ENCODE measurements at regions not wholly inside any gene's neighbourhood (a gene's known extent, or its start where the extent isn't known, plus 50 kb on each side); places are given as distances from the start of the nearest gene placed in this dataset.
"Not testable (repeated sequence)": the region's sequence is repeated elsewhere in the genome, so short reads cannot be mapped to it uniquely, and the experiment has no call there.

GRCh38 chr20:4332121-4332860 lies 83.2 kb upstream of the ADRA1D start:
- DNase-seq: no peak

DNA sequence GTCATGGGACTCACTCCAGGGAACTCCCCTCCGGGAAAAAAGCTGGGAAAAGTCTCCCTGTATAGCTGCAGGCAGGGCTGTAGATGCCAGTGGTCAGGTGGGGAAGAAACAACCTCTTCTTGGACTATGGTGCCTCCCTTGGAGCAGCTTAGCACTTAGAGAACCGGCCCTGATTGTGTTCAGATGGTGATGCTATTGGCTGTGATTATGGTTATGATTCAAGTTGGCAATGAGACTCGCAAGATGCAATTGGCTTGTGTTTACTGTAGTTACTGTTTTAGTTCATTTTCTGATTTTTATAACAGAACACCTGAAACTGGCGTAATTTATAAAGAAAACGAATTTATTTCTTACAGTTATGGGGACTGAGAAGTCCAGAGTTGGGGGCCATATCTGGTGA lies 80.9 kb upstream of the ADRA1D start:
- DNase-seq: no peak

DNA sequence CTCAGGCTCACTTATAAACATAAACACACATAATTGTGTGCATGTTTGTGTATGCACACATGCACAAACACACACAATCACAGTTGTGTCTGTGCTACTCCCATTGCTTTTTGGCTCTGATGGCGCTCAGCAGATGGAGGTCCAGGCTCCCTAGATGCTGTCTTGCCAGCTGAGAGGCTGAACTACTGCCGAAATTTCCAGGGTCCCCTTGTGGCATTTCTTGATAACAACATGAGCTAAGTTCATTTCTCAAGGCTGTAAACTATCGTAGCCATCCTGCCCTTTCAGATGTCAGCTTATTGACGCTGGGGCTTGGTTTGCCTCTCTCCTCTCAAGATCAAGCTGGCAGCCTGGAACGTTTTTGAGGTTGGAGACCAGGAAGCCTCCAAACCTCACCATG lies 80.1 kb upstream of the ADRA1D start:
- no peak for DNase-seq

GRCh38 chr20:4328541-4328940 lies 79.5 kb upstream of the ADRA1D start:
- no peak for DNase-seq

DNA sequence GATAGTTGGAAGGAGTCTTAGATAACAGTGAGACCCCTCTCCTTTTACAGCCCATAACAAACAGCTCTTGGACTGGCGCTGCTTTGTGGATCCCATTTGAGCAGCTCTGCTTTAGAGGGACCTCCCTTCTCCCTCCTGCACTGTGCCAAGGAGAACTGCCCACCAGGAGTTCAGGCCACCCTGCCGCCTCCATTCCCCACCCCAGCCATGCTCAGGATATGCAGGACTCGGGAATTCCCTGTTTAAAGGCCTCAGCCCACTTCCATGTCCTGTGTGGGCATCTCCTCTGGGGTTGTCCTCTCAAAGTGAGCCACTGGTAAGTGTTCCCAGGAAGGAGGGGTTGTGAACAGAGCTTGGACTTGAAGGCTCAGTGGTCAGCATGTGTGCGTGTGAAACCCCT lies 78.9 kb upstream of the ADRA1D start:
- DNase-seq: no peak

DNA sequence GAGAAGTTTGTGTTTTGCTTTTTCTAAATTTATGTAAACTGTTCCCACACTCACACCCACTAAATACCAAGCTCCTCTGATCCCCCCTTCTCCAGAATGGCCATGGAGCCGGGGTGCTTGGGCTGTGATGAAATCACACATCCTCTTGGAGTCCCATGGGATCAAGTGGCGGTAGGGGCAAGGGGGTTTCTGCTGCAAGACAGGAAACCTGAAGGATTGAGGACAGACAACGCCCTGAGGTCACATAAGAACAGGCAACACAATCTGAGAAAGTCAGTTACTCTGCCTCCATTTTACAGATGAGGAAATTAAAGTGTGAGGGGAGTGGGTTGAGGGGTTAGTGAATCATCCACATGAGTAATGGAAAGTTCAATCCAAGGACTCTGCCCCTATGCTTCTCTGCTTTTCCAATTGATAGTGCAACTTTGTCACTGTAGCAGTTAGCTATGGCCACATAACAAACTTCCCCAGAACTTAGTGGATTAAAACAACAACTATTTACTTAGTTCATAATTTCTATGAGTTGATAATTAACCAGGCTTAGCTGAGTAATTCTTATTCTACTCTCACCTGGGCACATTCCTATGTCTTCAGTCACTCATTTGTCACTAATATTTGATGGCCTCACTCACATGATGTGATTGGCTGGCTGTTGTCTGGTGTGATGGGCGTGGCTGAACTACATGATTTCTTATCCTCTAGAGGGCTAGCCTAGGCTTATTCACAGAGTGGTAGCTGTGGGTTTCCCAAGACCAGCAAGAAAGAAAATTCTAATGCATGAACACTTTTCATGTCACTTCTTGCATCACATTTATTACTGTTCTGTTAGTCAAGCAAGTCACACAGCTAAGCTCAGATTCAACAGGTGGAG lies 77.3 kb upstream of the ADRA1D start:
- DNase-seq: no peak

DNA sequence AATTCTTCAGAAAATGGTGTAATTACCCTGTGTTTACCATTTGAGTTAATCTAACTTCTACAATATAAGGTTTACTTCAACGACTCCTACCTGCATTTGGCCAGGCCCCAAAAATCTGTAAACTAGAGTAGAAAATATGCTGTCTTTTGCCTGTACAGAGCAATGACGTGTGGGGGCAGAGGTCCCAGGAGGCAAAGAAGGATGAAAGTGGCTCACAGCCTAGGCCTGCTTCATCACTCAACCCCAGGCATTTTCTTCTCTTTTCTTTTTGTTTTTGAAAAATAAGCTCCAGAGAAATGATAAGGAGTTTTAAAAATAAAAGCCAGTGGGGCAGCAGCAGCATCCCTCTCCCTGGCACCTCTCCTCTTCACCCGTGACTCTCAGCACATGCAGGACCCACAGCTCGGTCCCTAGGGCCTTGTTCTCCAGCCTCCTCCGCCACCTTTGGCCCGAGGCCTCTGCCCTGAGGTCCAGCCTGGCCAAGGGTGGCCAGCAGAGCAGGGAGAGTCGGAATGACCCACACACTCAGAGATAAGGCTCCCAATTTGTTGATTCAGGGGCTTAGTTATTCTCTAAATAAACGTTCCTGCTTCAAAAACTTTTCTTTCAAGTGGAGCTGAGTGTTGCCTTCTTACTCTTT lies 76.6 kb upstream of the ADRA1D start:
- no peak for DNase-seq

DNA sequence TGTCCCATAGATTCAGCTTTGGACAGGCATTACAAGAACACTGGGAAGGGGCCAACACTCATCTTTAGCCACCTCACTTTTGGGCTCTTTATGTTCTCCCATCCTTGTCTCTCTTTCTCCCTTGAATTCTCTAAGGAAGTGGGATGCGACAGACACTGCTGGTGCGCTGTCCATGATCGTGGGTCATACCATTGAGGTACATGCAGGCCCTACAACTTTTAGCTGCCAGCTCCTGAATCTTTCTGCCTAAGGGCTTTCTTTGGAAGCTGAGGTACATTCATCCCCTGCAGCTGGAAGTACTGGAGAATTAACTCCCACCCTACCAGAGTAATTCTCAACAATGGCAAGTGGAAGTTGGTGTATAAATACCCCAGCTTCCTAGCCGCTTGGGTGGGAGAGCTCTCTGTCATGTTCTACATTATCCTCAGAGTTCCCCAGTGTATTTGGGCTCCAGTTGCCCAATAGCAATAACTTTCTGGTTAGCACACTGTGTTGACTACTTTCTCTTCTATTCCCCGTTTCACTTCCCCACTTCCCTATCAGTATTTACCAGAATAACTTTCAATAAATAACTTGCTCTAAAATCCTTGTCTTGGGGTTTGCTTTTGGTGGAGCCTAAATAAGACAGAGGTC lies 75.6 kb upstream of the ADRA1D start:
- DNase-seq: no peak

GRCh38 chr20:4322499-4322898 lies 73.4 kb upstream of the ADRA1D start:
- DNase-seq: no peak

- DNase-seq: no peak
These were observed 71.2 kb upstream of the ADRA1D start for GRCh38 chr20:4320291-4320690.

GRCh38 chr20:4318891-4319290 lies 69.8 kb upstream of the ADRA1D start:
- DNase-seq: no peak

DNA sequence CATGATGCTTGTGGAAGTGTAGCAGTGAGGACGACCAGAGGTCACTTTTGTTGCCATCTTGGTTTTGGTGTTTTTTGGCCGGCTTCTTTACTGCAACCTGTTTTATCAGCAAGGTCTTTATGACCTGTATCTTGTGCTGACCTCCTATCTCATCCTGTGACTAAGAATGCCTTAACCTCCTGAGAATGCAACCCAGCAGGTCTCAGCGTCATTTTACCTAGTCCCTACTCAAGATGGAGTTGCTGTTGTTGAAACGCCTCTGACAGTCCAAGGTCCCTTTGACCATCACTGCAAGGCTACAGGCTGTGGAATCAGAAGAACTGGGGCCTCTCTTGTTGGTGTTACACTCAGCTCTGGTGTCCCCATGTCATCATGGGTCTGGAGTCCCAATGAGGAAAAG lies 61.5 kb upstream of the ADRA1D start:
- not testable (repeated sequence) for DNase-seq

- DNase-seq: no peak
These were observed 57.1 kb upstream of the ADRA1D start for GRCh38 chr20:4306206-4306605.

- DNase-seq: no peak
These were observed 56.0 kb upstream of the ADRA1D start for GRCh38 chr20:4305091-4305490.

DNA sequence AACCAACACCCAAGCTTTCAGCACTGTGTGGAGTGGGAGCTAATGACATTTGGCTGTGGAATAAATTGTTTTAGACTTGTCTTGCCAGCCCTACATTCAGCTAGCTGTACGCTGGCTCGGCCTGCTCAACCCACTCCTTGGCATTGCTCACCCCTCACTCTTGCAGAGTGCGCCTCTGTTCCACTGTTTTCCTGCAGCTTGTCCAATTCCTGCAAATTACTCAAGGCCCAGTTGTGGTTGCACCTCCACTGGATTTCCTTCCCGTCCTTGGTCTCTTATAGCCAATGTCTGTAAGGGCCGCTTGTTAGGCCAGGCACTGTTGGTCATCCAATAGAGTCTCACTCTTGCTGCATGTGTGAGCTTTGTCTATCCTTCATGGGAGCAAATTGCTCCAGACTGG lies 55.5 kb upstream of the ADRA1D start:
- no peak for DNase-seq

- DNase-seq: no peak
These were observed 54.0 kb upstream of the ADRA1D start for GRCh38 chr20:4303136-4303535.

DNA sequence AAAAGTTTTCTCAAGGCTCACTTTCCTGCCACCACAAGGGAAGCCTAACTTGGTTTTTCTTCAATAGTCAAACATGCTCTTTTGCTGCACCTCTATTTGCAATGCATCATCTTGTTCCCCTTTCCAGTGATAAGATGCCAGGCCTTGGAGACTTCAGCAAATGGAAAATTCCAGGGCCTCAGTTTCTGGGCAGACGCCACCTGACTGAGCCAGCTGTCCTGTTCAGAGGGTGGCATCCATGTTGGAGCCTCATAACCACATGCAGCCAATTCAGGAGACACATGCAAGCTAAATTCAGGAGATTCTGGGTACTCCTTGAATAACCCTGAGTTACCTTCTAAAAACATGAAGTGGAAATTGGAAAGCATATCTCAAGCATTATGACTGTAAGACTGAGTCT lies 51.8 kb upstream of the ADRA1D start:
- DNase-seq: no peak

- no peak for DNase-seq
These were observed 51.3 kb upstream of the ADRA1D start for GRCh38 chr20:4300401-4300800.

DNA sequence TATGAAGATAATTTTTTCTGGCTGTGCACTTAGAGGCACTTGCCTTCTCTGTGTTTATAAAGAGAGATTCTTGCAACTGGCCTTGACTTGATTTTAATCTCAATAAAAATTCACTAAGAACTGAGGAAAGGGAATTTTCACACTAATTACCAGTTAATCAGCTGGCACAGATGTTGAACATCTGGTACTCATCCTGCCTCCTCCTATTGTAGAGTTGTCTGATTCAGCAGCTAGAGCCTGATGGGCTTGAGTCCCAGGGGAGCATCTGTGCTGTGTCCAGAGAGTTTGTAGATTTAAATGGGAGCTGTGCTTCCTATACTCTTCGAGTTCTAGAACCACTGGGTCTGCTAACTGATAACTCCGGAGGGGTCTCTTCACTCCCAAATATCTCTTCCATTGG lies 50.7 kb upstream of the ADRA1D start:
- no peak for DNase-seq

DNA sequence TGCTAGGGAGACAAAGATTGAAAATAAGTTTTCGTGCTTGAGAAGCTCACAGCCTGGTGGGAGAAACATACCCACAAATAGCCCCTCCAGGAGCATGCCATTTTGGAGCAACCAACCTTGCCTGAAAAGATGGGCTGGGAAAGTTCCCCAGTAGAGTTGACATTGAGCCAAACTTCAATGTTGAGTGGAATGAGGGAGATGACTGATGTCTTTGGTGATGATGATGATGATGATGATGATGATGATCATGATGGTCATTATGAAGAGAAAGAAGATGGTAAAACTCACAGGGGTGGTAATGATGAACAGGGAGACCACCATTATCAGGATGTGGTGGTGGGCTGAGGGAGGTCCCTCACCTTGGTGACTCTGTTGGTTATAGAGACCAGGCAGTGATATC lies 50.1 kb upstream of the ADRA1D start:
- no peak for DNase-seq
